ENCODE measurements at regions not wholly inside any gene's neighbourhood (a gene's known extent, or its start where the extent isn't known, plus 50 kb on each side); places are given as distances from the start of the nearest gene placed in this dataset.

DNA sequence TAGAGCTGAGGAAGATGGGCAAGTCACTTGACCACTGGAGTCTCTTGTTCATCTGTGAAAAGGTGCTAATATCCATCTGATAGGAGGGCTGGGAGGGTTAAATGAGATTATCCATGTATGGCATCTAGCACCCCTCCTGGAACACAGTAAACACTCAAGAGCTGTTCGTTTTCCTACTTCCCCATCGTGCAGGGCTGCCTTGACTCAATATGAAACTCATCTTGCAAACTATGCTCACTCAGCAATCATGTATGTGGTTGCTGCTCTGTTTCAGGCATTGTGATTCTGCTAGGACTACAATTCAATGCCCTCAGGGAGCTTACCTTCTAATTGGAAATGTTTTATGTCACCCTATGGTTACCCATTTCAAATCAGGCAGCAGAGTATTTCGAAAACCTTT lies 395.6 kb downstream of the BCAT1 start:
- Histone ChIP-seq H3K9ac (ENCODE audit: low read length) (no peak overlapping the region), H3K4me2 (ENCODE audit: low read length) (no peak overlapping the region), H3K4me3 (ENCODE audit: low read length) (no peak overlapping the region), H4K20me1 (ENCODE audit: insufficient read depth) (no peaks in the 10 kb centered on the region), H2AFZ (ENCODE audit: low read depth, low read length) (no peak overlapping the region), H3K9me2 (ENCODE audit: insufficient read depth, low read length) (no peaks in the 10 kb centered on the region), H3F3A (ENCODE audit: insufficient read depth, low read length, poor library complexity, severe bottlenecking) (no peaks in the 10 kb centered on the region), H3K36me3 (ENCODE audit: insufficient read depth, low read length) (no peaks in the 10 kb centered on the region), H3K27me3 (ENCODE audit: insufficient read depth, low read depth, low read length) (no peaks in the 10 kb centered on the region), H3K27ac (ENCODE audit: low read length) (no peak overlapping the region), H3K9me3 (ENCODE audit: low read length) (no peaks in the 10 kb centered on the region), H3K79me2 (replicated peaks; ENCODE audit: insufficient read depth, low read length) (peaks cover 10% of the 10 kb centered on the region)
- no peak for TF ChIP-seq TAF1 (IDR thresholded peaks at IDR 0.05; ENCODE audit: low read depth)
- TF ChIP-seq POLR2AphosphoS5 (IDR thresholded peaks at IDR 0.05): no peak
- TF ChIP-seq MXI1 (conservative IDR thresholded peaks at IDR 0.05; ENCODE audit: poor library complexity, severe bottlenecking): no peak
- no peak for TF ChIP-seq EZH2 (IDR thresholded peaks at IDR 0.05; ENCODE audit: borderline replicate concordance, insufficient read depth, low read length, poor library complexity, severe bottlenecking)
- TF ChIP-seq SMC3 (conservative IDR thresholded peaks at IDR 0.05; ENCODE audit: poor library complexity): no peak
- TF ChIP-seq, protein P1, sequence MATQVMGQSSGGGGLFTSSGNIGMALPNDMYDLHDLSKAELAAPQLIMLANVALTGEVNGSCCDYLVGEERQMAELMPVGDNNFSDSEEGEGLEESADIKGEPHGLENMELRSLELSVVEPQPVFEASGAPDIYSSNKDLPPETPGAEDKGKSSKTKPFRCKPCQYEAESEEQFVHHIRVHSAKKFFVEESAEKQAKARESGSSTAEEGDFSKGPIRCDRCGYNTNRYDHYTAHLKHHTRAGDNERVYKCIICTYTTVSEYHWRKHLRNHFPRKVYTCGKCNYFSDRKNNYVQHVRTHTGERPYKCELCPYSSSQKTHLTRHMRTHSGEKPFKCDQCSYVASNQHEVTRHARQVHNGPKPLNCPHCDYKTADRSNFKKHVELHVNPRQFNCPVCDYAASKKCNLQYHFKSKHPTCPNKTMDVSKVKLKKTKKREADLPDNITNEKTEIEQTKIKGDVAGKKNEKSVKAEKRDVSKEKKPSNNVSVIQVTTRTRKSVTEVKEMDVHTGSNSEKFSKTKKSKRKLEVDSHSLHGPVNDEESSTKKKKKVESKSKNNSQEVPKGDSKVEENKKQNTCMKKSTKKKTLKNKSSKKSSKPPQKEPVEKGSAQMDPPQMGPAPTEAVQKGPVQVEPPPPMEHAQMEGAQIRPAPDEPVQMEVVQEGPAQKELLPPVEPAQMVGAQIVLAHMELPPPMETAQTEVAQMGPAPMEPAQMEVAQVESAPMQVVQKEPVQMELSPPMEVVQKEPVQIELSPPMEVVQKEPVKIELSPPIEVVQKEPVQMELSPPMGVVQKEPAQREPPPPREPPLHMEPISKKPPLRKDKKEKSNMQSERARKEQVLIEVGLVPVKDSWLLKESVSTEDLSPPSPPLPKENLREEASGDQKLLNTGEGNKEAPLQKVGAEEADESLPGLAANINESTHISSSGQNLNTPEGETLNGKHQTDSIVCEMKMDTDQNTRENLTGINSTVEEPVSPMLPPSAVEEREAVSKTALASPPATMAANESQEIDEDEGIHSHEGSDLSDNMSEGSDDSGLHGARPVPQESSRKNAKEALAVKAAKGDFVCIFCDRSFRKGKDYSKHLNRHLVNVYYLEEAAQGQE (IDR thresholded peaks at IDR 0.05; ENCODE audit: borderline replicate concordance): no peak
- TF ChIP-seq, protein P2, sequence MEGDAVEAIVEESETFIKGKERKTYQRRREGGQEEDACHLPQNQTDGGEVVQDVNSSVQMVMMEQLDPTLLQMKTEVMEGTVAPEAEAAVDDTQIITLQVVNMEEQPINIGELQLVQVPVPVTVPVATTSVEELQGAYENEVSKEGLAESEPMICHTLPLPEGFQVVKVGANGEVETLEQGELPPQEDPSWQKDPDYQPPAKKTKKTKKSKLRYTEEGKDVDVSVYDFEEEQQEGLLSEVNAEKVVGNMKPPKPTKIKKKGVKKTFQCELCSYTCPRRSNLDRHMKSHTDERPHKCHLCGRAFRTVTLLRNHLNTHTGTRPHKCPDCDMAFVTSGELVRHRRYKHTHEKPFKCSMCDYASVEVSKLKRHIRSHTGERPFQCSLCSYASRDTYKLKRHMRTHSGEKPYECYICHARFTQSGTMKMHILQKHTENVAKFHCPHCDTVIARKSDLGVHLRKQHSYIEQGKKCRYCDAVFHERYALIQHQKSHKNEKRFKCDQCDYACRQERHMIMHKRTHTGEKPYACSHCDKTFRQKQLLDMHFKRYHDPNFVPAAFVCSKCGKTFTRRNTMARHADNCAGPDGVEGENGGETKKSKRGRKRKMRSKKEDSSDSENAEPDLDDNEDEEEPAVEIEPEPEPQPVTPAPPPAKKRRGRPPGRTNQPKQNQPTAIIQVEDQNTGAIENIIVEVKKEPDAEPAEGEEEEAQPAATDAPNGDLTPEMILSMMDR (IDR thresholded peaks at IDR 0.05; ENCODE audit: poor library complexity, severe bottlenecking): no peak

DNA sequence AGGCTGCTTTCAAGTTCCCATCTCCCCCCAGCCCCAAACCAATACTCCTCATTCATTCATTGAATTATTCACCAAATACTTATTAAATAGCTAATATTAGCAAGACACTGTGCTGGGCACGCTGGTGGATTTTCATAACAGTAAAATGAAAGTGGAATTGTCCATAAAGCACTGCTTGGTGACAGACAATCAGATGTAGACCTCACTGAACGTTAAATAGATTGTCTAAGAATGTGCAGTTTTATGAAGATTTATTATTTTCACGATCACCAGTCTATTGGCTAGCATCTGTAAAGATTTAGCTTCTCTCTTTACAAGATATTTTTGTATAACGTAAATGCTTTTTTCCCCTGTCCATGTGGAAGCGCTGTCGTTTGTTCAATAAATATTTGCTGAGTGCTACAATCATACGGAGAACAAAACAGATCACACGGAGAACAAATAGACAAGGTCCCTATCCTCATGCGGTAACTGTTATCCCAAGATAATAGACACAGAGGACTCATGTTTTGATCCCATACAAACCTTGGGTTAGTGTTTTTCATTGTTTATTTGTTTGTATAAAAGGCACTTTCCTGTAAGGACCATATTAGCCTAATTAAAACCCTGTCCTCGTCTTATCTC lies 397.6 kb downstream of the BCAT1 start:
- no peaks in the 10 kb centered on the region for H3K79me2 ChIP-seq (replicated peaks; ENCODE audit: insufficient read depth, low read length)
- no peaks in the 10 kb centered on the region for H4K20me1 ChIP-seq (ENCODE audit: insufficient read depth)
- no peak overlapping the region for H3K9ac ChIP-seq (ENCODE audit: low read length)
- no peak overlapping the region for H3K4me2 ChIP-seq (ENCODE audit: low read length)
- H3K27ac ChIP-seq (ENCODE audit: low read length): no peak overlapping the region
- no peak overlapping the region for H3K4me3 ChIP-seq (ENCODE audit: low read length)
- H3K9me2 ChIP-seq (ENCODE audit: insufficient read depth, low read length): no peaks in the 10 kb centered on the region
- no peaks in the 10 kb centered on the region for H3K36me3 ChIP-seq (ENCODE audit: insufficient read depth, low read length)
- H2AFZ ChIP-seq (ENCODE audit: low read depth, low read length): no peak overlapping the region
- H3K9me3 ChIP-seq (ENCODE audit: low read length): no peaks in the 10 kb centered on the region
- TF ChIP-seq RAD21 (conservative IDR thresholded peaks at IDR 0.05): no peak
- no peak for TF ChIP-seq EZH2 (IDR thresholded peaks at IDR 0.05; ENCODE audit: borderline replicate concordance, insufficient read depth, low read length, poor library complexity, severe bottlenecking)
- no peak for TF ChIP-seq TAF1 (IDR thresholded peaks at IDR 0.05; ENCODE audit: low read depth)
- TF ChIP-seq MXI1 (conservative IDR thresholded peaks at IDR 0.05; ENCODE audit: poor library complexity, severe bottlenecking): no peak
- no peak for TF ChIP-seq EP300 (conservative IDR thresholded peaks at IDR 0.05; ENCODE audit: poor library complexity, severe bottlenecking)
- TF ChIP-seq, protein P2 (IDR thresholded peaks at IDR 0.05; ENCODE audit: poor library complexity, severe bottlenecking): no peak
- TF ChIP-seq, protein P1 (IDR thresholded peaks at IDR 0.05; ENCODE audit: borderline replicate concordance): no peak
- TF ChIP-seq POLR2AphosphoS5 (IDR thresholded peaks at IDR 0.05): no peak
- no peak for TF ChIP-seq SMC3 (conservative IDR thresholded peaks at IDR 0.05; ENCODE audit: poor library complexity)
- H3F3A ChIP-seq (ENCODE audit: insufficient read depth, low read length, poor library complexity, severe bottlenecking): no peaks in the 10 kb centered on the region
- no peaks in the 10 kb centered on the region for H3K27me3 ChIP-seq (ENCODE audit: insufficient read depth, low read depth, low read length)
